Spinal cord (tissue), 9 donors: ENCODE measurements at regions not wholly inside any gene's neighbourhood (a gene's known extent, or its start where the extent isn't known, plus 50 kb on each side); places are given as distances from the start of the nearest gene placed in this dataset.

Experiments used
- DNase-seq, 6 donors: peaks; one replicate each; pipeline versions ENCODE4 v3.0.0 to v3.0.0-alpha.2; 2013 to 2015; ENCODE audit warnings: low spot score in 6 of 6, low read depth in 4 of 6
- H3K27ac ChIP-seq: one replicate; pipeline ENCODE4 v1.5.1; 2013; ENCODE audit warnings: low read depth, low read length, control low read depth
- H3K27me3 ChIP-seq: one replicate; pipeline ENCODE4 v1.6.1; 2013; ENCODE audit warnings: low read length; ENCODE audit not compliant: control insufficient read depth, insufficient read depth
- H3K36me3 ChIP-seq: one replicate; pipeline ENCODE4 v1.6.1; 2013; ENCODE audit warnings: low read length; ENCODE audit not compliant: control insufficient read depth, insufficient read depth
- H3K4me1 ChIP-seq: one replicate; pipeline ENCODE4 v1.6.1; 2013; ENCODE audit warnings: low read length; ENCODE audit not compliant: control insufficient read depth, insufficient read depth
- H3K4me3 ChIP-seq: one replicate; pipeline ENCODE4 v1.5.1; 2013; ENCODE audit warnings: low read depth, low read length, control low read depth
- H3K9me3 ChIP-seq: one replicate; pipeline ENCODE4 v1.6.1; 2013; ENCODE audit warnings: low read length; ENCODE audit not compliant: control insufficient read depth, insufficient read depth
- WGBS: methylation state at CpG from one replicate; pipeline ENCODE4 v1.1.5; 2013; ENCODE audit warnings: missing lambda C conversion rate; ENCODE audit not compliant: insufficient coverage; 5-methylcytosine and 5-hydroxymethylcytosine counted together
- donor health status: healthy.

DNA sequence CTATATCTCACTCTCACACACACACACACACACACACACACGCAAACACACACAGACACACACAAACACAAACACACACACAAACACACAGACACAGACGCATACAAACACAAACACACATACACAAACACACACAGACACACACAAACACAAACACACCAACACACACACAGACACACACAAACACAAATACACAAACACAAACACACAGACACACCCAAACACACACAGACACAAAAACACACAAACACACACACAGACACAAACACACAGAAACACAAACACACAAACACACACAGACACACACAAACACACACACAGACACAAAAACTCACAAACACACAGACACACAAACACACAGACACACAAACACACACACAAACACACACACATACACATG, 329.0 kb downstream of the ZNF536 start:
- no peak for DNase-seq
- Histone ChIP-seq H3K9me3 (no peaks in the 10 kb centered on the region), H3K27ac (no peak overlapping the region), H3K4me3 (no peak overlapping the region), H3K36me3 (no peaks in the 10 kb centered on the region), H3K4me1 (peaks cover 5% of the 10 kb centered on the region), H3K27me3 (no peaks in the 10 kb centered on the region)
- WGBS: 81% methylated on average over 2 of the region's 2 CpGs

DNA sequence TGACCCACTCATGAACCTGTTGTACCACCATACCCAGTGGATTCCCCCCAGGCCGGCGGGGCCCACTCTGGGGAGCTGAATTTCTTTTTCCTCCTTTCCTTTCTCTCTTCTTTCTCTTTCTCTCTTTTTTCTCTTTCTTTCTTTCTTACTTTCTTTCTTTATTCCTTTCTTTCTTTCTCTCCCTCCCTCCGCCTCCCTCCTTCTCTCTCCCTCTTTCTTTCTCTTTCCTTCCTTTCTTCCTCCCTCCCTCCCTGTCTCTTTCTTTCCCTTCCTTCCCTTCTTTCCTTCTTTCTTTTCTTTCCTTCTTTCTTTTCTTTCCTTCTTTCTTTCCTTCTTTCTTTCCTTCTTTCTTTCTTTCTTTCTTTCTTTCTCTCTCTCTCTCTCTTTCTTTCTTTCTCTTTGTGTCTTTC, 327.7 kb downstream of the ZNF536 start:
- H3K4me1 ChIP-seq: peaks cover 5% of the 10 kb centered on the region
- H3K27me3 ChIP-seq: no peaks in the 10 kb centered on the region
- no peak overlapping the region for H3K27ac ChIP-seq
- H3K4me3 ChIP-seq: no peak overlapping the region
- DNase-seq: no peak
- H3K36me3 ChIP-seq: no peaks in the 10 kb centered on the region
- WGBS: 96% methylated on average over 3 of the region's 3 CpGs
- no peaks in the 10 kb centered on the region for H3K9me3 ChIP-seq

DNA sequence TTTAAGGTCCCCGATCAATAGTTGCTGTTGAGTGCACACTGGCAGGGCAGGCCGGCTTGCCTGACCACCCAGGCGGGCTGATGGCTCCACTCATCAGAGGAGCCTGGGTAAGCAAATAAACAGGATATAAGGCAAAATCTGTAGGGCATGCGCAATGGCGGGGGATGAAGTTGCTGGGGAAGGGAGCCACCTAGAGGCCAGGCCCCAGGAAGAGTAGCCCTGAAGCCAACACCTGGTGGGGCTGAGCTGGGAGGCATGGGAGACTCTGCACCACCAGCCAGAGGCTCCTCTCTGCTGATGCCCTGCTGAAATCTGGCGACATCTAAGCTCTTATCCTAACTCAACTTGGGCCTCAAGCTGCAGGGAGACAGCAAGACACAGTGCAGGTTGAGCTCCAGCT, 324.3 kb downstream of the ZNF536 start:
- WGBS: 64% methylated on average over 6 of the region's 6 CpGs
- no peaks in the 10 kb centered on the region for H3K27me3 ChIP-seq
- DNase-seq: peak in 1 of 6 donors; percentile 64
- H3K27ac ChIP-seq: no peak overlapping the region
- H3K9me3 ChIP-seq: no peaks in the 10 kb centered on the region
- H3K36me3 ChIP-seq: no peaks in the 10 kb centered on the region
- peaks cover 26% of the 10 kb centered on the region for H3K4me1 ChIP-seq
- H3K4me3 ChIP-seq: no peak overlapping the region

DNA sequence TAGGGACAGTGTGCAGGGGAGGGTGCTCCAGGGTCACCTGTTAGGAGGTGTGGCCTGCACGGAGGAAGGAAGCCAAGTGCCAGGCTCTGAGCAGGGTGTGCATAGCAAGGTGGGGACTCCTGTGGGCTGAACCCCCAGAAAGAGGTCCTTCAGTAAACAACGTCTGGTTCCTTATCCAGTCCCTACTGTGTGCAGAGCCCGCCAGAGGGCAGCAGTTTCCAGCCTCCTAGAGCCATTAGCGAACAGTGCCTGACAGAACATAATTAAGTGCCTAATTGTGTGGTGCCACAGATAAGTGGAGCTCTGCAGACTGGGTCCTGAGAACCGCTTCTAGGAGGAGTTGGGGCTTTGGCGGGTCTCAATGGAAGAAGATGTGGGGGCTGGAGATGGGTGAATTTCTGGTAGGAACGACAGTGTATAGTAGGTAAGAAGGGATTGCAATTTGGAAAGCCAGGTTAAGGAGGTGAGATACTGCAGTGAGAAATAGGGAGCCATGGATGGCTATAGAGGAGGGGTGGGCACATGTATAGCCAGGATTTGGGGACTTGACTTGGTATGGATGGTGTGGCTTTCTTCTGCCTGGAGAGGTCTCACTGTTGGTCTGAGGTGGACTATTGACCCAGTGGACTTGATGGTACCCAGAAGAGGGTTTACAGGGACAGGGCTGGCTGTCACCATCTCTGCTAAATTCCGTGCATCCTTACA, 323.1 kb downstream of the ZNF536 start:
- 76% methylated on average over 5 of the region's 8 CpGs for WGBS
- no peaks in the 10 kb centered on the region for H3K27me3 ChIP-seq
- DNase-seq: no peak
- H3K4me3 ChIP-seq: no peak overlapping the region
- H3K4me1 ChIP-seq: peaks cover 33% of the 10 kb centered on the region
- no peaks in the 10 kb centered on the region for H3K9me3 ChIP-seq
- no peak overlapping the region for H3K27ac ChIP-seq
- no peaks in the 10 kb centered on the region for H3K36me3 ChIP-seq

DNA sequence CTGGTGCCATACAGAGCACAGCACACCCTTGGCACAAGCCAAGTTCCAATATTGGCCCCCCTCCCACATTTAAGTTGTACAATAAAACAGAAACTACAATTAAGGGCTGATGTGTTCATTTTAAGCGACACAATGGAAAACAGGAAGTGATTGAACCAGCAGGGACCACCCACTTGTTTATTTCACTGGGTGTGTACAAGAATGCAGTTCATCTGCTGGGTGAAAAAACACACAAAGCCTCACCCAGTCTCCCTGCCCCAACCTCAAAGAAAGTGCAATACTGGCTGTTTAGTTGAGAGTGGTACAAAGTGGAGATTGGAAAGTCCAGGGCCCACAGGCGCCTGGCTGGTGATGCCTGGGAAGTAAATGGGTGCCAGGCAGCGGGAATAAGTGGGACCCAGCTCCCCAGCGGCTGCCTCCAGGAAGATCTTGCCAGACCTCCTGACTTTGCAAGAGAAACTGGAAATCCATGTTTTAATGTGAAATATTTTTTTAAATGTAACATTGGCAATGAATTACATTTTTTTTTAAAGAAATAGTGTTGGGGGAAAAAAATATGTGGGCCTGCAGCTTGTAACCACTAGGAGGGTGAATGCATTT, 322.1 kb downstream of the ZNF536 start:
- WGBS: 81% methylated on average over 3 of the region's 4 CpGs
- no peak overlapping the region for H3K4me3 ChIP-seq
- no peaks in the 10 kb centered on the region for H3K27me3 ChIP-seq
- H3K27ac ChIP-seq: no peak overlapping the region
- DNase-seq: peak in 2 of 6 donors; percentile 52 to 74
- peaks cover 33% of the 10 kb centered on the region for H3K4me1 ChIP-seq
- no peaks in the 10 kb centered on the region for H3K9me3 ChIP-seq
- H3K36me3 ChIP-seq: no peaks in the 10 kb centered on the region

DNA sequence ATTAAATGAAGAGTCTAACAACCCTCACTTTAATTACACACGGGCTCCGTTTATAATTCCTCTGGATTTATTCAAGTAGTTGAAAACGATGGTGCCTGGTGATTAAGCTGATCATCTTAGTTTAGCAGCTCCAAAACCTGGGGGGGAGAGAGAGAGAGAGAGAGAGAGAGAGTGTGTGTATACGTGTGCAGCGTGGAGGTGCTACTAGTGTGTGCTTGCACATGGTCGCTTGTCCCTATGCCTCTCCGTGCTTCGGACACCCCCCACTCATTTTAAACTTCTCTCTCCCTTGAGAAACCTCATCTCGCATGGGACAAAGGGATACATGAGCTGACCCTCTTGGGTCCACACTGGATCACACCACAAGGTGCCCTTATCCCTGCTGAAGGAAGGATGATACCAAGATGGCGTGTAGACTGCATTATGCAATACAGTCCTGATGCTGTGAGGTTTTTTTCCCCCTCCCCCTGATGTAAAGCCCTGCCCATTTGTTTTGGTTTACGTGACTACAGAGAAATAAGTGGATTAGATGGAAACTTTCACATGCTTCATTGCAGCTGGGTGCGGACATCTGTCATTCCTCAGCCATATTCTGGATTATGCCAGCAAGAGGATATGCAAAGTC, 320.8 kb downstream of the ZNF536 start:
- DNase-seq: peak in 2 of 6 donors; percentile 57 to 80
- peak overlapping the region; percentile 33 for H3K4me3 ChIP-seq
- H3K27ac ChIP-seq: peak overlapping the region; percentile 81
- H3K36me3 ChIP-seq: no peaks in the 10 kb centered on the region
- no peaks in the 10 kb centered on the region for H3K9me3 ChIP-seq
- H3K4me1 ChIP-seq: peaks cover 39% of the 10 kb centered on the region
- 45% methylated on average over 5 of the region's 12 CpGs for WGBS
- H3K27me3 ChIP-seq: no peaks in the 10 kb centered on the region

DNA sequence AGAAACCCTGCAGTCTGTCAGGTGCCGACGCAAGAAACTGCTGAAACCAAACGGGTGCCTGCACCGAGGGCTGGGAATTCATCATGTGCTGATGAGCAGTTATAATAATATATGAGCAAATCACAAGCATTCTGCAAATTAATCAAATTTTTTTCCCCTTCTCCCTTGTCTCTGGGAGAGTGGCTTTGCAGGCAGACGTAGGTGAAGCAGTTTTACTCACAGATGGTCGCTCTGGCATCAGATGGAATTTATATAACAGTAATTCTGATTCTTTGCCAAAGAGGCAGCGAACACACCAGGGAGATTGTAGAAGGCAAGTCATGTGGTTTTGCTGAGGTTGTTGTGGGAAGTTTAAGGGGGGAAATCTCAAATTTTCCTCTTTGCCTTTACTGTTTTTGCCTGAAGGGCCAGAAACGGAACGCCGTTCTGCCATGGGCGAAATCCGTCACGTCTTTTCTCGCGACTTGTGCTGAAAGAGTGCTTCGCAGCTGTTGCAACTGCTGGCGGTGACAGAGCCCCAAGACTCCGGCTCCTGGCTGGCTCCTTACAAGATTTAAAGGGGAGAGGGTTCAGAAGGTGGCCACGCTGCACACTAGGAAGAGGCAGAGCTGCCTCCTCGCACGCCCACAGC, 320.1 kb downstream of the ZNF536 start:
- H3K4me1 ChIP-seq: peaks cover 41% of the 10 kb centered on the region
- peak overlapping the region; percentile 81 for H3K27ac ChIP-seq
- peak in 3 of 6 donors; percentile 58 to 95 (median 94) for DNase-seq
- H3K4me3 ChIP-seq: peak overlapping the region; percentile 33
- no peaks in the 10 kb centered on the region for H3K36me3 ChIP-seq
- no peaks in the 10 kb centered on the region for H3K9me3 ChIP-seq
- 2% methylated on average over 13 of the region's 21 CpGs for WGBS
- H3K27me3 ChIP-seq: no peaks in the 10 kb centered on the region

DNA sequence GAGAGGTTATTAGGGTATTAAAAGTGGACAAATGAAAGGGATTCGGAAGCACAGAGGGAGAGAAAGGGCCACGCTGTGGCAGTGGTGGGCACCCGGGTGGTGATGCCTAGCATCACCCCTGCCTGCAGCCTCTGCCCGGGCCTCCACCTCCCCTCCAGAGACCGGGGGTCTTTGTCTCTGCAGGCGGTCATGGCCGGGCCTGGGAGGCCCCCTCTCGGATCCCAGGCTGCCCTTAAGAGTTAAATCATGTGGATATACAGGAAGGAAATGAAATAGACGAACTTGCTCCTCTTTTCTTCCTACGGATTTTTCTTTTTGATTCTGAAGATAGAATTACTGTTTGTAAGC, 319.6 kb downstream of the ZNF536 start:
- no peaks in the 10 kb centered on the region for H3K36me3 ChIP-seq
- H3K27ac ChIP-seq: peak overlapping the region; percentile 81
- H3K27me3 ChIP-seq: no peaks in the 10 kb centered on the region
- no peak overlapping the region for H3K4me3 ChIP-seq
- DNase-seq: no peak
- peaks cover 46% of the 10 kb centered on the region for H3K4me1 ChIP-seq
- H3K9me3 ChIP-seq: no peaks in the 10 kb centered on the region
- no CpG with 5 or more reads among the region's 10 CpGs for WGBS

DNA sequence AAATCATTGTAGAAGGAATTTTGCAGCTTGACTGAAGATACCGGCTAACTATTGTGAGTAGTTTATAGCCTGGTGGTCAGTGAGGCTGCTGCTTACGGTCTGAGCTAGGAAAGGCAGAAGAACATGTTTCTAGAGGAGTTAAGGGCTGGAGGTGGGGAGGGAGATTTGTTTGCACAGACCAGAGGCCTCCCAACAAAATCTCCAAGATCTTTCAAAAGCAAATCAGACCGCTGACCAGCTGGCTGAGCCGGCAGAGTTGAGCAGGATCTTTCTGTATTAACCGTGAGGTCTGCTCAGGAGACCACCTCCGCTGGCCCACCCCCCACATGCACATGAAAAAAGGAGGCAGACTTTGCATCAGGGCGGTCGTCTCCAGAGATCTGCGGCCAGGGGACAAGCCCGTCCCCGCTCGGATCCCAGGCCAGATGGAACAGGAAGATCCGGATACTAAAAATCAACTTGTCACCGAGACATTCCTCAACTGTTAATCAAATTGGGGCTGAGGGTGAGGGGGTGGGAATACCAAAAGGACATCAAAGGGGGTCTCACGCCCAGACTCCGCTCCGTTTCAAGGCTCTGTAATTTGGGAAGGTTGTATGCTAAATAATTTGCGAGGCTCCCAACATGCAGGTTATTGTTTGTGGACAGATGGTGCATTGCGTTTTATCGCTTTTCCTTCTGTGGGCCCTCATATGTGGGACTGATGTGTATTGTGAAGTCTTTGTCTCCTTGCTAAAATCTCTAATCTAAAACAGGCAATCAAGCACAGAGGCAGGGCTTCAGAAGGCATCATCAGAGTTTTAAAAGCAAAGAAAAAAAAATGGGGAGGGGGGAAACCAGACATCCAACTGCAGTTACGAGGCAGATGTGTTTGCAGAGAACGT, 319.0 kb downstream of the ZNF536 start:
- Histone ChIP-seq H3K4me1 (peaks cover 47% of the 10 kb centered on the region), H3K27me3 (no peaks in the 10 kb centered on the region), H3K36me3 (no peaks in the 10 kb centered on the region), H3K4me3 (no peak overlapping the region), H3K27ac (peak overlapping the region; percentile 81), H3K9me3 (no peaks in the 10 kb centered on the region)
- WGBS: 32% methylated on average over 12 of the region's 22 CpGs
- peak in 2 of 6 donors; percentile 57 to 92 for DNase-seq
